ENCODE measurements at regions not wholly inside any gene's neighbourhood (a gene's known extent, or its start where the extent isn't known, plus 50 kb on each side); places are given as distances from the start of the nearest gene placed in this dataset.

DNA sequence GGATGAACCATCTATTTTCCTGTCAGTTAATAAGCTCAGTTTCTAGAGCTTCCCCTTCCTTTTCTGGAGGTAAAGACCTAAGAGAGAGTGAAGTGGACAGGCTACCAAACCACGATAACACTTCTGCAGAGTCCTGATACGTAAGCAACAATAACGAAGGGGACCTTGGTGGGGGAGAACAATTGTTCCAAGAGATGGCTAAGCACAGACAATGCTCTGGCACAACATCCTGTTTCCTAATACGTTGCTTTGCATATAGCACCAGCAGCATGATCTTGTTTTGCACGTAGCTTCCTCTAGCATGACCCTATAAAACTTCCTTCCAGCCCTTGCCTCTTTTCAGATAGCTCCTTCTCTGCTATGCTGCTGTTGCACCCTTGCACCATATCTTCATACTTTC lies 247.3 kb downstream of the RAD51AP2 start:
- TF ChIP-seq, protein P1, sequence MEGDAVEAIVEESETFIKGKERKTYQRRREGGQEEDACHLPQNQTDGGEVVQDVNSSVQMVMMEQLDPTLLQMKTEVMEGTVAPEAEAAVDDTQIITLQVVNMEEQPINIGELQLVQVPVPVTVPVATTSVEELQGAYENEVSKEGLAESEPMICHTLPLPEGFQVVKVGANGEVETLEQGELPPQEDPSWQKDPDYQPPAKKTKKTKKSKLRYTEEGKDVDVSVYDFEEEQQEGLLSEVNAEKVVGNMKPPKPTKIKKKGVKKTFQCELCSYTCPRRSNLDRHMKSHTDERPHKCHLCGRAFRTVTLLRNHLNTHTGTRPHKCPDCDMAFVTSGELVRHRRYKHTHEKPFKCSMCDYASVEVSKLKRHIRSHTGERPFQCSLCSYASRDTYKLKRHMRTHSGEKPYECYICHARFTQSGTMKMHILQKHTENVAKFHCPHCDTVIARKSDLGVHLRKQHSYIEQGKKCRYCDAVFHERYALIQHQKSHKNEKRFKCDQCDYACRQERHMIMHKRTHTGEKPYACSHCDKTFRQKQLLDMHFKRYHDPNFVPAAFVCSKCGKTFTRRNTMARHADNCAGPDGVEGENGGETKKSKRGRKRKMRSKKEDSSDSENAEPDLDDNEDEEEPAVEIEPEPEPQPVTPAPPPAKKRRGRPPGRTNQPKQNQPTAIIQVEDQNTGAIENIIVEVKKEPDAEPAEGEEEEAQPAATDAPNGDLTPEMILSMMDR (tag by site-specific recombination; IDR thresholded peaks at IDR 0.05) = no peak
- TF ChIP-seq SCRT2 (tag by site-specific recombination; IDR thresholded peaks at IDR 0.05) = no peak
